OCI-LY3 (cell line): ENCODE measurements at regions not wholly inside any gene's neighbourhood (a gene's known extent, or its start where the extent isn't known, plus 50 kb on each side); places are given as distances from the start of the nearest gene placed in this dataset.

ENCODE experiments used
- H2AFZ ChIP-seq: fragments of 200-600, 300-600 bp; shearing (Covaris generic); 2 replicates; pipeline ENCODE4 v1.6.0; 2014; ENCODE audit warnings: antibody characterized with exemption, low read depth, low read length
- H3K27ac ChIP-seq: fragments of 200-600, 300-600 bp; sonication (generic); 2 replicates; pipeline ENCODE4 v1.5.1; 2014; ENCODE audit warnings: mild to moderate bottlenecking, low read length, moderate library complexity, mixed read lengths
- H3K27me3 ChIP-seq: fragments of 200-600, 300-600 bp; sonication (generic); 2 replicates; pipeline ENCODE4 v1.6.1; 2014; ENCODE audit warnings: low read depth, low read length, mixed read lengths
- H3K36me3 ChIP-seq: fragments of 200-600, 300-600 bp; sonication (generic); replicated peaks from 2 replicates; pipeline ENCODE3; 2014; ENCODE audit warnings: low read depth, low read length, mixed read lengths
- H3K4me1 ChIP-seq: fragments of 300-600, 200-600 bp; sonication (generic); 2 replicates; pipeline ENCODE4 v1.6.1; 2014; ENCODE audit warnings: low read length, mixed read lengths
- H3K4me2 ChIP-seq: fragments of 200-600, 300-600 bp; sonication (generic); 2 replicates; pipeline ENCODE4 v1.6.1; 2014; ENCODE audit warnings: low read length, mixed read lengths
- H3K4me3 ChIP-seq: fragments of 300-600, 200-600 bp; sonication (generic); 2 replicates; pipeline ENCODE4 v1.5.1; 2014; ENCODE audit warnings: antibody characterized with exemption, mild to moderate bottlenecking, low read length, moderate library complexity
- H3K79me2 ChIP-seq: fragments of 300-600, 200-600 bp; shearing (Covaris generic); 2 replicates; pipeline ENCODE4 v1.6.1; 2014; ENCODE audit warnings: mild to moderate bottlenecking, low read length, mixed read lengths
- H3K9ac ChIP-seq: fragments of 300-600, 200-600 bp; shearing (Covaris generic); 2 replicates; pipeline ENCODE4 v1.6.0; 2014; ENCODE audit warnings: mild to moderate bottlenecking, low read length, moderate library complexity
- H3K9me3 ChIP-seq: fragments of 200-600, 300-600 bp; shearing (Covaris generic); 2 replicates; pipeline ENCODE4 v1.6.1; 2014; ENCODE audit warnings: low read length, mixed read lengths; ENCODE audit not compliant: insufficient read depth
- H4K20me1 ChIP-seq: fragments of 200-600, 300-600 bp; sonication (generic); 2 replicates; pipeline ENCODE4 v1.6.1; 2016; ENCODE audit warnings: low read length, mixed read lengths; ENCODE audit not compliant: insufficient read depth
- EZH2phosphoT487 ChIP-seq: fragments of 200-600 bp; shearing (Covaris generic); IDR thresholded peaks from 2 replicates; pipeline ENCODE4 v1.6.1; 2018; ENCODE audit warnings: antibody characterized with exemption, mixed run types, low read depth
- TF ChIP-seq, protein P1 (sequence below): fragments of 200-600, 300-600 bp; sonication (generic); IDR thresholded peaks from 2 replicates; pipeline ENCODE4 v1.5.1; 2014; ENCODE audit warnings: antibody characterized with exemption, low read length, low read depth

DNA sequence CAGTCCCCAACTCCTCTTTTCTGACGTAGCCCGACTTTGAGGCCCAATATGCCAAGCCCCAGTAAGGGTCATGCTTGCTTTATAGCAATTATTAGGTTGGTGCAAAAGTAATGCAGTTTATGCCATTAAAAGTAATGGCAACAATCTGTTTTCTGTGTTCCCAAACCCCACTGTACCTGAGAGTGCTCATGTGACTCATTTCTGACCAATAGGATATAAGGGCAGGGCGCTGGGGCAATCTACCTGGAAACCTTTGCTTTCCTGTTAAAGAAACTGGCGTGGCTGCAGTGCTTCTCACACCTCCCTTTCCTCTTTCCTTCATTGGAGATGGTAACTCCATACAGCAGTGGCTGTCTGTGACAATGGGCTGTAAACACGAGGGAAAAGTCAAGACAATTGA is 78.9 kb upstream of the MPPED2 start:
- no peak overlapping the region for H3K4me3 ChIP-seq

DNA sequence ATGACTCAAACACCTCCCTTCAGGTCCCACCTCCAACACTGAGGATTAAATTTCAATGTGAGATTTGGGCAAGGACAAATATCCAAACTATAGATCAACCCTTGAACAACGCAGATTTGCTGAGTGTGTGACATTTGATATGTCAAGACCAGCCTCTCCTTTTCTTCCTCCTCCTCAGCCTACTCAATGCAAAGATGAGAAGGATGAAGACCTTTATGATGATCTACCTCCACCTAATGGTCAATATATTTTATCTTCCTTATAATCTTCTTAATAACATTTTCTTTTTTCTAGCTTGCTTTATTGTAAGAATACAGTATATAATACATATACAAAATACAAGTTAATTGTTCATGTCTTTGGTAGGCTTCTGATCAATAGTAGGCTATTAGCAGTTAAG is 67.5 kb upstream of the MPPED2 start:
- Histone ChIP-seq H3K9ac (no peak overlapping the region), H3K4me2 (no peak overlapping the region), H3K27me3 (no peaks in the 10 kb centered on the region), H3K9me3 (no peaks in the 10 kb centered on the region), H3K4me1 (peaks cover 10% of the 10 kb centered on the region), H3K79me2 (no peaks in the 10 kb centered on the region), H2AFZ (no peak overlapping the region), H3K27ac (no peak overlapping the region), H3K4me3 (no peak overlapping the region), H3K36me3 (no peaks in the 10 kb centered on the region), H4K20me1 (no peaks in the 10 kb centered on the region)
- TF ChIP-seq, protein P1, sequence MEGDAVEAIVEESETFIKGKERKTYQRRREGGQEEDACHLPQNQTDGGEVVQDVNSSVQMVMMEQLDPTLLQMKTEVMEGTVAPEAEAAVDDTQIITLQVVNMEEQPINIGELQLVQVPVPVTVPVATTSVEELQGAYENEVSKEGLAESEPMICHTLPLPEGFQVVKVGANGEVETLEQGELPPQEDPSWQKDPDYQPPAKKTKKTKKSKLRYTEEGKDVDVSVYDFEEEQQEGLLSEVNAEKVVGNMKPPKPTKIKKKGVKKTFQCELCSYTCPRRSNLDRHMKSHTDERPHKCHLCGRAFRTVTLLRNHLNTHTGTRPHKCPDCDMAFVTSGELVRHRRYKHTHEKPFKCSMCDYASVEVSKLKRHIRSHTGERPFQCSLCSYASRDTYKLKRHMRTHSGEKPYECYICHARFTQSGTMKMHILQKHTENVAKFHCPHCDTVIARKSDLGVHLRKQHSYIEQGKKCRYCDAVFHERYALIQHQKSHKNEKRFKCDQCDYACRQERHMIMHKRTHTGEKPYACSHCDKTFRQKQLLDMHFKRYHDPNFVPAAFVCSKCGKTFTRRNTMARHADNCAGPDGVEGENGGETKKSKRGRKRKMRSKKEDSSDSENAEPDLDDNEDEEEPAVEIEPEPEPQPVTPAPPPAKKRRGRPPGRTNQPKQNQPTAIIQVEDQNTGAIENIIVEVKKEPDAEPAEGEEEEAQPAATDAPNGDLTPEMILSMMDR, result no peak; the same call in 1 of the 2 replicates
- no peak for TF ChIP-seq EZH2phosphoT487

More for the DNA sequence above, 78.9 kb upstream of the MPPED2 start:
- peaks cover 11% of the 10 kb centered on the region for H3K4me1 ChIP-seq
- no peaks in the 10 kb centered on the region for H3K79me2 ChIP-seq
- peaks cover 6% of the 10 kb centered on the region for H3K9me3 ChIP-seq
- TF ChIP-seq EZH2phosphoT487, result no peak
- TF ChIP-seq, protein P1, result no peak
- H3K9ac ChIP-seq, result no peak overlapping the region
- H4K20me1 ChIP-seq, result no peaks in the 10 kb centered on the region
- H3K27me3 ChIP-seq, result no peaks in the 10 kb centered on the region
- H3K36me3 ChIP-seq, result no peaks in the 10 kb centered on the region
- no peak overlapping the region for H2AFZ ChIP-seq
- H3K27ac ChIP-seq, result no peak overlapping the region
- H3K4me2 ChIP-seq, result no peak overlapping the region

DNA sequence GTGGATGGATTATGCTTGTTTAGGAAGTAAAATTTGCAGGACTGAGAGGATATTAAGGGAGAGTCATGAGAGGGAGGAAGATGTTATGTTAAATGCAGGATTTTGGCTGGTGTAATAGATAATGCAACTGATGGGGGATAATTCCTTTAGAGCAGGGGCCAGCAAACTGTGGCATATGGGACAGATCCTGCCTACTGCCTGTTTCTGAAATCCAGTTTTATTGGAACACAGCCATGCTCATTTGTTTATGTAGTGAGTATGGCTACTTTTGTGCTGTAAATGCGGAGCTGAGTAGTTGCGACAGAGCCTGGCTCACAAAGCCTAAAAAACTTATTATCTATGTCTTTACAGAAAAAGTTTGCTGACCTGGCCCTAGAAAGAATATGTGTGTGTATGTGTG is 66.6 kb upstream of the MPPED2 start:
- Histone ChIP-seq H3K4me2 (no peak overlapping the region), H3K4me1 (peaks cover 10% of the 10 kb centered on the region), H3K79me2 (no peaks in the 10 kb centered on the region), H3K36me3 (no peaks in the 10 kb centered on the region), H3K27ac (no peak overlapping the region), H3K9ac (no peak overlapping the region), H2AFZ (no peak overlapping the region), H3K27me3 (no peaks in the 10 kb centered on the region), H3K9me3 (no peaks in the 10 kb centered on the region), H4K20me1 (no peaks in the 10 kb centered on the region), H3K4me3 (no peak overlapping the region)
- TF ChIP-seq, protein P1, result no peak

DNA sequence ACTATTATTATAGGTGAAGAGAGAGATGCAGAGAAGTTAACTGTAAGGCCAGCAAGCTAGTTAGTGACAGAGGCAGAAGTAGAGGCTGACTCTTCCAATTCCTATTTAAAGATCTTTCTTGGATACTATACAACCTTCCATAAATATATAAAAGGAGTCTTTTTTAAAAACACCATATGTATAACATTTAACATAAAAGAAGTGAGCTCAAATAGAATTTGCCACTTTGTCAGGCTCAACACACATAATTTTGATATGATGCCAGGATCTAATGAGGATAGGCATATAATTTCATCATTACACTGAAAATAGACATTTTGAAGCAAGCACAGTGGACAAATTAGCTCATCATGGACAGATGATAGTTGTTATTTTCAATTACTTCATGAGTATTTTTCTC is 64.1 kb upstream of the MPPED2 start:
- H3K9me3 ChIP-seq, result no peaks in the 10 kb centered on the region
- TF ChIP-seq, protein P1, result no peak
- no peak for TF ChIP-seq EZH2phosphoT487
- no peaks in the 10 kb centered on the region for H3K79me2 ChIP-seq
- H3K4me1 ChIP-seq, result peaks cover 10% of the 10 kb centered on the region
- H3K4me3 ChIP-seq, result no peak overlapping the region
- H2AFZ ChIP-seq, result no peak overlapping the region
- H3K27me3 ChIP-seq, result no peaks in the 10 kb centered on the region
- H4K20me1 ChIP-seq, result no peaks in the 10 kb centered on the region
- H3K9ac ChIP-seq, result no peak overlapping the region
- no peak overlapping the region for H3K4me2 ChIP-seq
- no peak overlapping the region for H3K27ac ChIP-seq
- H3K36me3 ChIP-seq, result no peaks in the 10 kb centered on the region
